Left lung (tissue), 4 donors: ENCODE measurements at regions not wholly inside any gene's neighbourhood (a gene's known extent, or its start where the extent isn't known, plus 50 kb on each side); places are given as distances from the start of the nearest gene placed in this dataset.
"Not testable (repeated sequence)": the region's sequence is repeated elsewhere in the genome, so short reads cannot be mapped to it uniquely, and the experiment has no call there.

Source experiments
- ATAC-seq: fragments of 200-7000 bp; cut with Tn5 transposase; one replicate; pipeline ENCODE4 v1.9.1; 2020; ENCODE audit warnings: moderate library complexity
- DNase-seq, 4 donors: peaks; one replicate each; pipeline ENCODE4 v3.0.0-alpha.2; 2013 to 2020
- H3K27ac ChIP-seq, 2 donors: fragments of 200-600 bp; sonication (generic) in 1 of 2; one replicate each; pipeline versions ENCODE4 v1.5.0 to v1.8.0; 2020 to 2021
- H3K27me3 ChIP-seq, 2 donors: fragments of 200-600 bp; sonication (generic) in 1 of 2; one replicate each; pipeline versions ENCODE4 v1.5.0 to v1.8.0; 2020 to 2021
- H3K36me3 ChIP-seq, 2 donors: fragments of 200-600 bp; sonication (generic) in 1 of 2; one replicate each; pipeline versions ENCODE4 v1.5.0 to v1.8.0; 2020 to 2021
- H3K4me1 ChIP-seq, 2 donors: fragments of 200-600 bp; one replicate each; pipeline ENCODE4 v1.8.0; 2021
- H3K4me3 ChIP-seq, 2 donors: fragments of 200-600 bp; sonication (generic) in 1 of 2; one replicate each; pipeline versions ENCODE4 v1.5.0 to v1.8.0; 2020 to 2021; ENCODE audit warnings: mild to moderate bottlenecking in 1 of 2
- H3K9me3 ChIP-seq, 2 donors: fragments of 200-600 bp; sonication (generic) in 1 of 2; one replicate each; pipeline versions ENCODE4 v1.5.0 to v1.8.0; 2020 to 2021
- intact Hi-C, 2 donors: fragments of 100-400 bp; cut with DNase I; formaldehyde crosslinking; loops; one replicate each; pipeline versions ENCODE4 v1.11.2 to v1.14.2; 2022
- TF ChIP-seq, protein P1 (sequence below), 2 donors: fragments of 200-600 bp; sonication (generic) in 1 of 2; IDR thresholded peaks; one replicate each; pipeline versions ENCODE4 v1.5.0 to v1.8.0; 2021; ENCODE audit warnings: antibody characterized with exemption in 2 of 2
- donor health status: DM: no; HTN: yes; CAD: no.
- donor health status: DM: no; HTN: no; CAD: no.

DNA sequence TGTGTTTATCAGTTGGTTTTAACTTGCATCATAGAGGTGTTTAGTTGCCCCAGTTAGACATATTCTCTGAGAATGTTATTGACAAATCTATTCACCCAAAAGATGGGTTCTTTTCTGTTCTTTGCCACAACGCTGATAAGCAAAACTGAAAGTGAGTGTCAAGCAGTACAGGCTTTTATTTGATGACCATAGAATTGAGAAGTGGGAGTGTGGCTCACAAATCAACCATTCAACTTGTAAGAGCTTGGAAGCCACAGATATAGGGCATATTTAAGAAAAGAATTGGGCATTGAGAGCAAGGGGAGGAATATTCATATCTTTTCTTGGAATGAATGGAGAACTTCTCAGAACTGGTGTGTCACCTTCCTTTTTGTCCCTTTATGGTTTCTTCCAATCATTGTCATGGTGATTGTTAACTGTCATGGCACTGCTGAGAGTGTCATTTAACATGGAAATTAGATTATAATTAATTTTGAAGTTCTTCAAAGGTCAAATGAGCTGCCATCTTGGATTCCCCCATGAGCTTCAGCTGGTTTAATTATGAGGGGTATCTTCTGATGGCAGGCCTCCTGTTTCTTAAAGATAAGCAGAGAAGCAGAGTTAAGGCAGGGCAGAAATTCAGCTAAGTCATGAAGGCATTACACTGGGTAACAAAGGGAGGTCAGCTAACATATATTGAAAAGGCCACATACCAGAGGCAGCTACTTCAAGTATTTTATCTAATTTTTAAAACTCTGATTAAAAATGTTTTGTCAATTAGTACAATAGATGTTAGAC is 254.0 kb upstream of the HTR1E start:
- DNase-seq (no peak), ATAC-seq (no peak)
- Histone ChIP-seq H3K27ac (no peak overlapping the region), H3K36me3 (no peaks in the 10 kb centered on the region), H3K4me3 (no peak overlapping the region), H3K27me3 (no peaks in the 10 kb centered on the region), H3K4me1 (no peaks in the 10 kb centered on the region), H3K9me3 (peaks cover 0 to 10% of the 10 kb centered on the region in 2 donors)
- intact Hi-C loops = no loop called here
- TF ChIP-seq, protein P1, sequence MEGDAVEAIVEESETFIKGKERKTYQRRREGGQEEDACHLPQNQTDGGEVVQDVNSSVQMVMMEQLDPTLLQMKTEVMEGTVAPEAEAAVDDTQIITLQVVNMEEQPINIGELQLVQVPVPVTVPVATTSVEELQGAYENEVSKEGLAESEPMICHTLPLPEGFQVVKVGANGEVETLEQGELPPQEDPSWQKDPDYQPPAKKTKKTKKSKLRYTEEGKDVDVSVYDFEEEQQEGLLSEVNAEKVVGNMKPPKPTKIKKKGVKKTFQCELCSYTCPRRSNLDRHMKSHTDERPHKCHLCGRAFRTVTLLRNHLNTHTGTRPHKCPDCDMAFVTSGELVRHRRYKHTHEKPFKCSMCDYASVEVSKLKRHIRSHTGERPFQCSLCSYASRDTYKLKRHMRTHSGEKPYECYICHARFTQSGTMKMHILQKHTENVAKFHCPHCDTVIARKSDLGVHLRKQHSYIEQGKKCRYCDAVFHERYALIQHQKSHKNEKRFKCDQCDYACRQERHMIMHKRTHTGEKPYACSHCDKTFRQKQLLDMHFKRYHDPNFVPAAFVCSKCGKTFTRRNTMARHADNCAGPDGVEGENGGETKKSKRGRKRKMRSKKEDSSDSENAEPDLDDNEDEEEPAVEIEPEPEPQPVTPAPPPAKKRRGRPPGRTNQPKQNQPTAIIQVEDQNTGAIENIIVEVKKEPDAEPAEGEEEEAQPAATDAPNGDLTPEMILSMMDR (IDR thresholded peaks at IDR 0.05) = no peak

DNA sequence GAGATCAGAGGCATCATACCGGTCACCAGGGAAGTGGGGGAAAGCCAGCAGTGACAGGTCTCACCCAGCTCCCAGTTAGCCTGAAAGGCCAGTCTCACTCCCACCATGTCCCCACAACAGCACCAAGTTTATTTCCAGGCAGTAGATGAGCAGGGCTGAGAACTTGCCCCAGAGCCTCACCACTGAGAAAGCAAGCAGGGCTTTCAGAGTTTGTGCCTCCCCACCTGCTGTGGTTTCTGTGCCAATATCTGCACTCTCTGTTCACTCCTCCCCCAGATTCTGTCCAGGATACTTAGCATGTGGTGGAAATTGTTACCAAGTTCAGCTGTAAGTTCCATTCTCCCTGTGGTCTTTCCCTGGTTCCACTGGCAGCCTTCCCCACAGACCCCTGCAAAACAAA is 255.0 kb upstream of the HTR1E start:
- TF ChIP-seq, protein P1 (IDR thresholded peaks at IDR 0.05) = no peak
- DNase-seq (no peak), ATAC-seq (no peak)
- Histone ChIP-seq H3K36me3 (no peaks in the 10 kb centered on the region), H3K27me3 (no peaks in the 10 kb centered on the region), H3K9me3 (peaks cover 0 to 10% of the 10 kb centered on the region in 2 donors), H3K4me3 (no peak overlapping the region), H3K4me1 (no peaks in the 10 kb centered on the region), H3K27ac (no peak overlapping the region)
- intact Hi-C loops = no loop called here

GRCh38 chr6:86681140-86681539 is 256.2 kb upstream of the HTR1E start:
- H3K36me3 ChIP-seq = not testable (repeated sequence)

DNA sequence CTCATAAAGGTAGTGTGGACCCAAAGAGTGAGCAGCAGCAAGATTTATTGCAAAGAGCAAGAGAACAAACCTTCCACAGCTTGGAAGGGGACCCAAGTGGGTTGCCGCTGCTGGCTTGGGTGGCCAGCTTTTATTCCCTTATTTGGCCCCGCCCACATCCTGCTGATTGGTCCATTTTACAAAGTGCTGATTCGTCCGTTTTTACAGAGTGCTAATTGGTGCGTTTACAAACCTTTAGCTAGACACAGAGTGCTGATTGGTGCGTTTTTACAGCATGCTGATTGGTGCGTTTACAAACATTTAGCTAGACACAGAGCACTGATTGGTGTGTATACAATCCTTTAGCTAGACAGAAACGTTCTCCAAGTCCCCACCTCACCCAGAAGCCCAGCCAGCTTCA is 265.2 kb upstream of the HTR1E start:
- H3K27me3 ChIP-seq, H3K4me3 ChIP-seq, intact Hi-C loops, H3K36me3 ChIP-seq, ATAC-seq, H3K27ac ChIP-seq, H3K4me1 ChIP-seq, DNase-seq: not testable (repeated sequence)
- peaks cover 0 to 19% of the 10 kb centered on the region in 2 donors for H3K9me3 ChIP-seq

More at GRCh38 chr6:86681140-86681539, 256.2 kb upstream of the HTR1E start:
- H3K9me3 ChIP-seq = peaks cover 0 to 10% of the 10 kb centered on the region in 2 donors
- H3K4me1 ChIP-seq, DNase-seq, intact Hi-C loops, H3K27ac ChIP-seq, H3K27me3 ChIP-seq, H3K4me3 ChIP-seq, ATAC-seq: not testable (repeated sequence)

GRCh38 chr6:86657192-86657591 is 280.1 kb upstream of the HTR1E start:
- H3K9me3 ChIP-seq = peaks cover 0 to 7% of the 10 kb centered on the region in 2 donors
- H3K4me1 ChIP-seq = no peaks in the 10 kb centered on the region
- H3K27ac ChIP-seq = no peak overlapping the region
- TF ChIP-seq, protein P1 (IDR thresholded peaks at IDR 0.05) = no peak
- no peaks in the 10 kb centered on the region for H3K27me3 ChIP-seq
- H3K36me3 ChIP-seq = no peaks in the 10 kb centered on the region
- intact Hi-C loops = no loop called here
- ATAC-seq (no peak), DNase-seq (no peak)
- no peak overlapping the region for H3K4me3 ChIP-seq

- H3K9me3 ChIP-seq = peaks cover 0 to 25% of the 10 kb centered on the region in 2 donors
- no peak overlapping the region for H3K4me3 ChIP-seq
- H3K4me1 ChIP-seq = no peaks in the 10 kb centered on the region
- ATAC-seq = no peak
- H3K27ac ChIP-seq = no peak overlapping the region
- DNase-seq = no peak
- TF ChIP-seq, protein P1 (IDR thresholded peaks at IDR 0.05) = no peak
- no peaks in the 10 kb centered on the region for H3K36me3 ChIP-seq
- intact Hi-C loops = no loop called here
- H3K27me3 ChIP-seq = no peaks in the 10 kb centered on the region
Measured at GRCh38 chr6:86629123-86629522, 308.2 kb upstream of the HTR1E start.
